Left ventricle myocardium inferior (tissue), 1 donor: ENCODE measurements at regions not wholly inside any gene's neighbourhood (a gene's known extent, or its start where the extent isn't known, plus 50 kb on each side); places are given as distances from the start of the nearest gene placed in this dataset.
"Not testable (repeated sequence)": the region's sequence is repeated elsewhere in the genome, so short reads cannot be mapped to it uniquely, and the experiment has no call there.

Experiments
- DNase-seq: peaks from one replicate; pipeline ENCODE4 v3.0.0-alpha.2; 2020
- H3K27ac ChIP-seq: fragments of 200-600 bp; replicated peaks from 2 replicates; pipeline ENCODE4 v1.8.0; 2021
- H3K27me3 ChIP-seq: fragments of 200-600 bp; 2 replicates; pipeline ENCODE4 v1.8.0; 2021; ENCODE audit warnings: low read depth
- H3K36me3 ChIP-seq: fragments of 200-600 bp; 2 replicates; pipeline ENCODE4 v1.8.0; 2021
- H3K4me1 ChIP-seq: fragments of 200-600 bp; 2 replicates; pipeline ENCODE4 v1.8.0; 2021
- H3K4me3 ChIP-seq: fragments of 200-600 bp; 2 replicates; pipeline ENCODE4 v1.8.0; 2021; ENCODE audit warnings: mild to moderate bottlenecking, moderate library complexity
- H3K9me3 ChIP-seq: fragments of 200-600 bp; replicated peaks from 2 replicates; pipeline ENCODE4 v1.8.0; 2021
- CTCF ChIP-seq: fragments of 200-600 bp; IDR thresholded peaks from 2 replicates; pipeline ENCODE4 v1.8.0; 2021; ENCODE audit warnings: antibody characterized with exemption, mild to moderate bottlenecking, borderline replicate concordance
- intact Hi-C: fragments of 100-400 bp; cut with micrococcal nuclease; formaldehyde crosslinking; loops from one replicate; pipeline ENCODE4 v1.11.0; 2022
- donor health status: DM: no; HTN: yes; CAD: no; lungs with severe emphysema.

DNA sequence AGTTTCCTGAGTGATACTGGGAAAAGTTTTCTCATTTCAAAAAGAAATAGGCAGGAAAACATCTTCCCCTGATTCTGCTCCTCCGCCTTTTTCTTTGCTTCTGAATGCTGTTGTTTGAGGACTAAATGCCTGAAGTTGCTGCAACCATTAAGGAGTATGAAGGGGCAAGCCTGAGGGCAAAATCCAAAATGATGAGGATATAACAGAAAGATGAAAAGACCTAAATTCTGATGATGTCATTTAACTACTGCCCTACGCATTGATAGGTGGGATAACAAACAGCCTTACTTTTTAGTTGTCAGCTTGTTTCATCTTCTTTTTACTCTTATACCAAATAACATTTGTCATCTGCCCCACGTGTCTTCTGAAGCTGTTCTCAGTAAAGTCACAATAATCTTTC, 474.6 kb upstream of the MMS22L start:
- Histone ChIP-seq H3K4me3 (no peak overlapping the region), H3K27me3 (no peaks in the 10 kb centered on the region), H3K4me1 (no peaks in the 10 kb centered on the region), H3K9me3 (no peaks in the 10 kb centered on the region), H3K27ac (no peak overlapping the region), H3K36me3 (no peaks in the 10 kb centered on the region)
- TF ChIP-seq CTCF = no peak
- intact Hi-C loops = no loop called here
- DNase-seq = no peak

- Histone ChIP-seq H3K9me3 (no peaks in the 10 kb centered on the region), H3K27ac (no peak overlapping the region), H3K27me3 (no peaks in the 10 kb centered on the region), H3K4me3 (no peak overlapping the region), H3K4me1 (no peaks in the 10 kb centered on the region), H3K36me3 (no peaks in the 10 kb centered on the region)
- TF ChIP-seq CTCF = no peak
- intact Hi-C loops = no loop called here
- DNase-seq = no peak
These were observed 482.4 kb upstream of the MMS22L start for GRCh38 chr6:97765461-97765860.

GRCh38 chr6:97771372-97771771, 488.4 kb upstream of the MMS22L start:
- DNase-seq = no peak
- no peak for TF ChIP-seq CTCF
- Histone ChIP-seq H3K9me3 (no peaks in the 10 kb centered on the region), H3K4me1 (no peaks in the 10 kb centered on the region), H3K27ac (no peak overlapping the region), H3K36me3 (no peaks in the 10 kb centered on the region), H3K27me3 (no peaks in the 10 kb centered on the region), H3K4me3 (no peak overlapping the region)
- intact Hi-C loops = no loop called here

- DNase-seq = no peak
- Histone ChIP-seq H3K27me3 (no peaks in the 10 kb centered on the region), H3K27ac (no peak overlapping the region), H3K4me1 (no peaks in the 10 kb centered on the region), H3K36me3 (no peaks in the 10 kb centered on the region), H3K9me3 (no peaks in the 10 kb centered on the region), H3K4me3 (no peak overlapping the region)
- intact Hi-C loops = no loop called here
- no peak for TF ChIP-seq CTCF
These were observed 492.0 kb upstream of the MMS22L start for GRCh38 chr6:97775012-97775411.

DNA sequence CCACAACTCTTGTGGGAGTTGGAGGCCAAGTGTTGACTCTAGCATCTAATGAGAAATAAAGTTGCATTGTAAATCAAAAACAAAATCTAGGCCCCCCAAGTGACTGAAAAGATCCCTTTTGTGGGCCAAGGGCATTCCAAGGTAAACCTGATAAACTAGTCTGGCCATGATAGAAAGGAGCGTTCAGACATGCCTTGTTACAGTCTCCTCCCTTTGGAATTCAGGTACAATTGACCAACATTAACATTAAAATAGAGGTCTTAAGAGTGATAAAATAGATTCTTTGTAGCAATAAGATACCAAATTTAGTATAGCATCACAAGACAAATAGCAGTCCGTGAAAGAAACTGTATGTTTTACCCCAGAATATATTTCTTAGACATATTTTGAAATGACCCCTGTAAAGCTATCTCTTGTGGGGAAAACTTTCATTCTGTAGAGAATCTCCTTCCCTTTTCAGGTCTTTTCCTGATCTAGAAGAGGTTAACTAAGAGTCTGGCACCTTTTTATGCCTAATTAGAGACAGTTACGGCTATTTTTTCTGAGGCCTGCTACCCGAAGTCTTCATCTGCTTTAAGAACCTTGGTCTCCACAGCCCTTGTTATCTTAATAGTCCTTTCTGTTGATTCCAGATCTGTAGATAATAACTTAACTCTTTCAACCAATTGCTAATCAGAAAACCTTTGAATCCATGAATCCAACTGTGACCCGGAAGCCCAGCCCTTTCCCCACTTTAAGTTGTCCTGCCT, 495.4 kb upstream of the MMS22L start:
- no peak for DNase-seq
- Histone ChIP-seq H3K36me3 (no peaks in the 10 kb centered on the region), H3K27me3 (no peaks in the 10 kb centered on the region), H3K27ac (no peak overlapping the region), H3K4me1 (no peaks in the 10 kb centered on the region), H3K4me3 (no peak overlapping the region), H3K9me3 (no peaks in the 10 kb centered on the region)
- TF ChIP-seq CTCF = no peak
- intact Hi-C loops = no loop called here

DNA sequence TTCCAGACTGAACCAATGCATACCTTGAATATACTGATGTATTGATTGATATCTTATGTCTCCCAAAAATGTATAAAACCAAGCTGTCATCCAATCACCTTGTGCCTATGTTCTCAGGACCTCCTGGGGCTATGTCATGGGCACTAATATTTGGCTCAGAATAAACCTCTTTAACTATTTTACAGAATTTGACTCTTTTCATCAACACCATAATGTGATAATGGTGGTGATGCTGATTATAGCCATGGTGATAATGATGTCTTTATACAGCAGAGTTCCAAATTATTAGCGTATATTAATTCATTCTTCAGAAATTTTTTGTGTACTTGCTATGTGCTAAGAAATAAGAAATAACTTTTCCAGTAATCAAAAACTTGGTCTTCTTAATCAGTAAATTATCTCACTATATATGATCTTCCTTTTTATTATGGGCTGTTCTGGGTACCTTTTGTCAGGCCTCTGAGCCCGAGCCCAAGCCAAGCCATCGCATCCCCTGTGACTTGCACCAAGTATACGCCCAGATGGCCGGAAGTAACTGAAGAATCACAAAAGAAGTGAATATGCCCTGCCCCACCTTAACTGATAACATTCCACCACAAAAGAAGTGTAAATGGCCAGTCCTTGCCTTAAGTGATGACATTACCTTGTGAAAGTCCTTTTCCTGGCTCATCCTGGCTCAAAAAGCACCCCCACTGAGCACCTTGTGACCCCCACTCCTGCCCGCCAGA, 496.2 kb upstream of the MMS22L start:
- H3K4me3 ChIP-seq, DNase-seq, H3K27ac ChIP-seq, intact Hi-C loops, H3K9me3 ChIP-seq, H3K27me3 ChIP-seq, H3K36me3 ChIP-seq, H3K4me1 ChIP-seq: not testable (repeated sequence)
